ENCODE measurements at regions not wholly inside any gene's neighbourhood (a gene's known extent, or its start where the extent isn't known, plus 50 kb on each side); places are given as distances from the start of the nearest gene placed in this dataset.

DNA sequence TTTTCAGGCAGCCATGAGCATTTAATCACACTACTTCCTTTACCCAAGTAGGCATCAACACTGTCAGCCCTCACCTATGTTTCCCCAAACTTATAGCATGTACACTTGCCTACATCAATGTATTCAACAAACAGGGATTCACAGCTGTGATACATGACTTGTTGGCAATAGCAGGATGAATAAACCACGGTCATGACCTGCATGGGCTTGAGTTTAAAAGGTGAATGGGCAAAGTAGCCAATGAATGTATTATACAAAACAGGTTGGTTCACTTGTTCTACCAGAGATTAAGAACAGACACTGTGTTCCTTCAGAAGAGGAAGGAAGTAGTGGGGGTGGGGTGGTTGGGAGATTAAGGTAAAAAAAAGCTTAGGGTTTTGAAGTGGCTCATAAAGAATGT lies 861.9 kb upstream of the SEMA6D start:
- no peaks in the 10 kb centered on the region for H3K4me1 Mint-ChIP-seq (ENCODE audit: low read depth, unreplicated experiment)
- intact Hi-C loops (cut with micrococcal nuclease; ENCODE audit: unreplicated experiment), result no loop called here
- no peak overlapping the region for H3K27ac Mint-ChIP-seq (ENCODE audit: unreplicated experiment)
- H3K36me3 Mint-ChIP-seq (ENCODE audit: insufficient read depth, unreplicated experiment), result no peaks in the 10 kb centered on the region
- H3K27me3 Mint-ChIP-seq (ENCODE audit: unreplicated experiment), result no peaks in the 10 kb centered on the region
- TF ChIP-seq CTCF (IDR thresholded peaks at IDR 0.05; ENCODE audit: unreplicated experiment), result no peak
- CTCF ChIA-PET, result no interaction called here
- BruUV-seq (replicated peaks), result no TSS peak
- H3K4me3 Mint-ChIP-seq (ENCODE audit: low read depth, unreplicated experiment), result no peak overlapping the region
- DNase-seq, result no peak
- peaks cover 10% of the 10 kb centered on the region for H3K9me3 Mint-ChIP-seq (ENCODE audit: low read depth, unreplicated experiment)

GRCh38 chr15:46856839-46857502 lies 860.3 kb upstream of the SEMA6D start:
- H3K9me3 Mint-ChIP-seq (ENCODE audit: low read depth, unreplicated experiment), result peaks cover 8% of the 10 kb centered on the region
- BruUV-seq (replicated peaks), result no TSS peak
- H3K36me3 Mint-ChIP-seq (ENCODE audit: insufficient read depth, unreplicated experiment), result no peaks in the 10 kb centered on the region
- H3K4me1 Mint-ChIP-seq (ENCODE audit: low read depth, unreplicated experiment), result no peaks in the 10 kb centered on the region
- CTCF ChIA-PET, result no interaction called here
- intact Hi-C loops (cut with micrococcal nuclease; ENCODE audit: unreplicated experiment), result no loop called here
- DNase-seq, result no peak
- no peak overlapping the region for H3K27ac Mint-ChIP-seq (ENCODE audit: unreplicated experiment)
- TF ChIP-seq CTCF (IDR thresholded peaks at IDR 0.05; ENCODE audit: unreplicated experiment), result no peak
- no peak overlapping the region for H3K4me3 Mint-ChIP-seq (ENCODE audit: low read depth, unreplicated experiment)
- no peaks in the 10 kb centered on the region for H3K27me3 Mint-ChIP-seq (ENCODE audit: unreplicated experiment)

GRCh38 chr15:46858150-46858549 lies 859.2 kb upstream of the SEMA6D start:
- H3K27me3 Mint-ChIP-seq (ENCODE audit: unreplicated experiment), result no peaks in the 10 kb centered on the region
- H3K4me3 Mint-ChIP-seq (ENCODE audit: low read depth, unreplicated experiment), result no peak overlapping the region
- no peaks in the 10 kb centered on the region for H3K36me3 Mint-ChIP-seq (ENCODE audit: insufficient read depth, unreplicated experiment)
- DNase-seq, result no peak
- no peaks in the 10 kb centered on the region for H3K4me1 Mint-ChIP-seq (ENCODE audit: low read depth, unreplicated experiment)
- H3K9me3 Mint-ChIP-seq (ENCODE audit: low read depth, unreplicated experiment), result peaks cover 11% of the 10 kb centered on the region
- intact Hi-C loops (cut with micrococcal nuclease; ENCODE audit: unreplicated experiment), result no loop called here
- no peak for TF ChIP-seq CTCF (IDR thresholded peaks at IDR 0.05; ENCODE audit: unreplicated experiment)
- no peak overlapping the region for H3K27ac Mint-ChIP-seq (ENCODE audit: unreplicated experiment)
- CTCF ChIA-PET, result no interaction called here
- BruUV-seq (replicated peaks), result no TSS peak

GRCh38 chr15:46861796-46862195 lies 855.5 kb upstream of the SEMA6D start:
- no TSS peak for BruUV-seq (replicated peaks)
- CTCF ChIA-PET, result no interaction called here
- H3K27me3 Mint-ChIP-seq (ENCODE audit: unreplicated experiment), result no peaks in the 10 kb centered on the region
- no peaks in the 10 kb centered on the region for H3K4me1 Mint-ChIP-seq (ENCODE audit: low read depth, unreplicated experiment)
- no peak for TF ChIP-seq CTCF (IDR thresholded peaks at IDR 0.05; ENCODE audit: unreplicated experiment)
- H3K9me3 Mint-ChIP-seq (ENCODE audit: low read depth, unreplicated experiment), result peaks cover 9% of the 10 kb centered on the region
- no peak overlapping the region for H3K4me3 Mint-ChIP-seq (ENCODE audit: low read depth, unreplicated experiment)
- no peak overlapping the region for H3K27ac Mint-ChIP-seq (ENCODE audit: unreplicated experiment)
- DNase-seq, result no peak
- intact Hi-C loops (cut with micrococcal nuclease; ENCODE audit: unreplicated experiment), result no loop called here
- no peaks in the 10 kb centered on the region for H3K36me3 Mint-ChIP-seq (ENCODE audit: insufficient read depth, unreplicated experiment)
